GM12865 (cell line): ENCODE measurements at regions not wholly inside any gene's neighbourhood (a gene's known extent, or its start where the extent isn't known, plus 50 kb on each side); places are given as distances from the start of the nearest gene placed in this dataset.

ENCODE experiments used
- DNase-seq: peaks from one replicate; pipeline ENCODE4 v3.0.0; 2010; ENCODE audit warnings: low read depth
- H3K4me3 ChIP-seq: 2 replicates; pipeline ENCODE4 v1.5.1; 2011; ENCODE audit warnings: mild to moderate bottlenecking, low read depth, low read length, control low read depth
- TF ChIP-seq, protein P1 (sequence below): IDR thresholded peaks from 2 replicates; pipeline ENCODE4 v1.5.1; 2011; ENCODE audit warnings: low read length, control low read depth, low read depth, inconsistent platforms; ENCODE audit not compliant: insufficient read depth; ENCODE audit errors: missing control alignments

GRCh38 chr22:49691256-49691655, 136.4 kb downstream of the BRD1 start:
- TF ChIP-seq, protein P1, sequence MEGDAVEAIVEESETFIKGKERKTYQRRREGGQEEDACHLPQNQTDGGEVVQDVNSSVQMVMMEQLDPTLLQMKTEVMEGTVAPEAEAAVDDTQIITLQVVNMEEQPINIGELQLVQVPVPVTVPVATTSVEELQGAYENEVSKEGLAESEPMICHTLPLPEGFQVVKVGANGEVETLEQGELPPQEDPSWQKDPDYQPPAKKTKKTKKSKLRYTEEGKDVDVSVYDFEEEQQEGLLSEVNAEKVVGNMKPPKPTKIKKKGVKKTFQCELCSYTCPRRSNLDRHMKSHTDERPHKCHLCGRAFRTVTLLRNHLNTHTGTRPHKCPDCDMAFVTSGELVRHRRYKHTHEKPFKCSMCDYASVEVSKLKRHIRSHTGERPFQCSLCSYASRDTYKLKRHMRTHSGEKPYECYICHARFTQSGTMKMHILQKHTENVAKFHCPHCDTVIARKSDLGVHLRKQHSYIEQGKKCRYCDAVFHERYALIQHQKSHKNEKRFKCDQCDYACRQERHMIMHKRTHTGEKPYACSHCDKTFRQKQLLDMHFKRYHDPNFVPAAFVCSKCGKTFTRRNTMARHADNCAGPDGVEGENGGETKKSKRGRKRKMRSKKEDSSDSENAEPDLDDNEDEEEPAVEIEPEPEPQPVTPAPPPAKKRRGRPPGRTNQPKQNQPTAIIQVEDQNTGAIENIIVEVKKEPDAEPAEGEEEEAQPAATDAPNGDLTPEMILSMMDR = no peak
- H3K4me3 ChIP-seq = no peak overlapping the region
- no peak for DNase-seq

DNA sequence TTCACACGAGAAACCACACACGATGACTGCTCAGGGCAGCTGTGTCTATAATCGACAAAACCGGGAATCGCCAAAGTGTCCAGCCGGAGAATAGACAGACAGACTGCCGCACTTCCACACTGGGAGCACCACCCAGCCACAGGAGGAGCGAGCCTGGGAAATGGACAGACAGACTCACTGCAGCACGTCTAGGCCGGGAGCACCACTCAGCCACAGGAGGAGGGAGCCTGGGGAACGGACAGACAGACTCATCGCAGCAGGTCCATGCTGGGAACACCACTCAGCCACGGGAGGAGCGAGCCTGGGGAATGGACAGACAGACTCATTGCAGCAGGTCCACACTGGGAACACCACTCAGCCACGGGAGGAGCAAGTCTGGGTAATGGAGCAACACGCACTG, 137.2 kb downstream of the BRD1 start:
- no peak for DNase-seq
- TF ChIP-seq, protein P1 = no peak
- no peak overlapping the region for H3K4me3 ChIP-seq

DNA sequence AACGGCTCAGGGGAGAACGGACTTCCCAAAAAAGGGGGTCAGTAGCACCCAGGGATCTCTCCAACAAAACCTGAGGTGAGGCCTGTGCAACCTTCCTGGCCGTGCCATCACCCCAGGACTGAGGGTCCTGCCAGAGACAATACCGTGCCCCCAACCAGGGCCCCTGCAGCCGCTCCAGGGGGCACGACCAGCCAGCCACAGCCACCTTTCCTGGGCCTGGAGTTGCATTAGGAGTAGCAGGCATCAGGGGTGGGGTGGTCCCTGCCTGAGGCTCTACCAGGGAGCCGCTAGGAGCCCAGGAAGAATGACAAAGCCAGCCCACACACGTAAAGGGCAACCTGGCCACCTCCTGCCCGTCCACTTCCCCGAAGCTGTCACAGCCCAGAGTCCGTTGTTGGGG, 137.8 kb downstream of the BRD1 start:
- TF ChIP-seq, protein P1 = no peak
- H3K4me3 ChIP-seq = no peak overlapping the region
- no peak for DNase-seq

DNA sequence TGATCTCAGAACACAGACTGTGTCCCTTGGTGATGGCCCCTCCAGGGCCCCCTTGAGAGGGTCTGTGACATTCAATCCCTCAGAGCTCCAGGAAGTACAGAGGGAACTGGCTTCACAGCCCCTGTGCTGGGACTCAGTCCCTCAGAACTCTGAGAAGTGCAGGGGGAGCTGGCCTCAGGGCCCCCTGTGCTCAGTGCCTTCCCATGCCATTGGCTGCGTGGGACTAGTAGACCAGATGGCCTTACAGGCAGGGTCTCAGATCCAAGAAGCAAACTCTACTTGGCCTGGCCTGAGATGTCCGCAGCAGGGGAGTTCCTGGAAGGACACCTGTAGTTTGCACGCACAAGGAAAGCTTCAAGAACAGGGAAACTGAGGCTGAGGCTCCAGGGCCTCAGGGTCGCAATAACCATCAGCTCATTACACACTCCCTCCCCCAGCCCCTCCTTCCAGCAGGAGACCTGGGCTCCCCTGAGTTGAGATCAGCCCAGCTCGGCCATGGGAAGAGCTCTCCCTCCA, 138.4 kb downstream of the BRD1 start:
- H3K4me3 ChIP-seq = no peak overlapping the region
- TF ChIP-seq, protein P1 = no peak
- no peak for DNase-seq

GRCh38 chr22:49688516-49689254, 139.0 kb downstream of the BRD1 start:
- no peak for DNase-seq
- TF ChIP-seq, protein P1 = no peak
- H3K4me3 ChIP-seq = no peak overlapping the region

DNA sequence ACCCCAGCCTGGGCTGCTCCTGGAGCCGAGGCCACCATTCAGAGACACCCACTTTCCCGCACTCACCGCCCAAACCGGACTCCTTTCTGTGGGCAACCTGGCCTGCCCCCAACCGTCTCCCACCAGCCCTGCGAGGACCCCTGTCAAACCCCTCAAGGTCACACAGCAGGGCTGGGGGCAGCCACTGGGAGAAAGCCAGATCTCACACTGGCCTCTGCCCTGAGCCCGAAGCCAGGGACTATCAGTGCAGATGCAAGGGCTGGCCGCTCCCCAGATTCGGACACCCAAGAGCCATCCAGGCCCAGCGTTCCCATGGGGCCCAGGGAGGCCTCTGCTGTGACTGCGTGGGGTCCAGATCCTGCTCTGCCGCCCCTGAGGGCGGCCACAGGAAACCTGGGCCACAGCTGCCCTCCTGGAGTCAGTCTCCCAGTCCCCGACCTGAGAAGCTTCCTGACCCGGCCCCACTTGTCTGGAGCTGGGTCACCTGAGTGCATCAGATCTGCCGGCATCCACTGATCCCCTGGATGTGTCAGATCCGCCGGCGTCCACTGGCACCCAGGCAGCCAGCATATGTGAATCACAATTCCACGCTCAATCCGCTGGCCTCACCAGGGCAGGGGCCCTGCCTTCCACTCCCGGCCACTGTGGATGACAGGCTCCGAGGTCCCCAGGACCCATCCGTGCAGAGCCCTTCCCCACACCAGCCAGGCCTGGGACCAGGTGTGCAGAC, 139.7 kb downstream of the BRD1 start:
- DNase-seq = no peak
- H3K4me3 ChIP-seq = no peak overlapping the region
- TF ChIP-seq, protein P1 = no peak
